Esophagus (tissue), 2 donors: ENCODE measurements at regions not wholly inside any gene's neighbourhood (a gene's known extent, or its start where the extent isn't known, plus 50 kb on each side); places are given as distances from the start of the nearest gene placed in this dataset.

Experiments used
- H3K27ac ChIP-seq, 2 donors: one replicate each; pipeline ENCODE4 v1.5.1; 2013; ENCODE audit warnings: low read depth in 2 of 2, mild to moderate bottlenecking in 2 of 2, inconsistent platforms in 1 of 2, low read length in 1 of 2, moderate library complexity in 1 of 2
- H3K27me3 ChIP-seq, 2 donors: one replicate each; pipeline ENCODE4 v1.6.1; 2013; ENCODE audit warnings: low read length in 2 of 2, control low read depth in 1 of 2, mild to moderate bottlenecking in 1 of 2; ENCODE audit not compliant: insufficient read depth in 2 of 2, control insufficient read depth in 1 of 2
- H3K36me3 ChIP-seq, 2 donors: one replicate each; pipeline ENCODE4 v1.6.1; 2013; ENCODE audit warnings: low read length in 1 of 2; ENCODE audit not compliant: control insufficient read depth in 2 of 2, insufficient read depth in 2 of 2
- H3K4me1 ChIP-seq, 2 donors: one replicate each; pipeline ENCODE4 v1.6.1; 2013; ENCODE audit warnings: low read length in 1 of 2; ENCODE audit not compliant: control insufficient read depth in 2 of 2, insufficient read depth in 2 of 2
- H3K4me3 ChIP-seq, 2 donors: one replicate each; pipeline ENCODE4 v1.5.1; 2013; ENCODE audit warnings: low read length in 2 of 2, mild to moderate bottlenecking in 2 of 2, low read depth in 1 of 2, moderate library complexity in 1 of 2
- H3K9me3 ChIP-seq, 2 donors: one replicate each; pipeline ENCODE4 v1.6.1; 2013; ENCODE audit warnings: mild to moderate bottlenecking in 2 of 2, low read depth in 1 of 2, low read length in 1 of 2, moderate library complexity in 1 of 2; ENCODE audit not compliant: control insufficient read depth in 2 of 2, insufficient read depth in 1 of 2
- WGBS, 2 donors: extraction: QIAGEN DNeasy Blood & Tissue Kit; methylation state at CpG; one replicate each; pipeline ENCODE4 v1.1.7; 2013; 5-methylcytosine and 5-hydroxymethylcytosine counted together
- donor health status: healthy with polysubstance abuse.
- donor health status: Bipolar disorder and iron deficiency.

GRCh38 chr17:12597895-12598294, 67.8 kb upstream of the MYOCD start:
- no peak overlapping the region for H3K27ac ChIP-seq
- H3K4me3 ChIP-seq, result no peak overlapping the region
- H3K27me3 ChIP-seq, result no peaks in the 10 kb centered on the region
- H3K36me3 ChIP-seq, result no peaks in the 10 kb centered on the region
- 93 to 94% methylated on average over 3 of the region's 3 CpGs for WGBS, 2 donors
- H3K9me3 ChIP-seq, result no peaks in the 10 kb centered on the region
- no peaks in the 10 kb centered on the region for H3K4me1 ChIP-seq

GRCh38 chr17:12599186-12599920, 66.3 kb upstream of the MYOCD start:
- 40 to 51% methylated on average over 3 of the region's 3 CpGs for WGBS, 2 donors
- no peak overlapping the region for H3K4me3 ChIP-seq
- no peaks in the 10 kb centered on the region for H3K27me3 ChIP-seq
- no peaks in the 10 kb centered on the region for H3K36me3 ChIP-seq
- H3K27ac ChIP-seq, result no peak overlapping the region
- no peaks in the 10 kb centered on the region for H3K4me1 ChIP-seq
- H3K9me3 ChIP-seq, result no peaks in the 10 kb centered on the region

GRCh38 chr17:12600349-12600748, 65.3 kb upstream of the MYOCD start:
- H3K27ac ChIP-seq, result no peak overlapping the region
- H3K9me3 ChIP-seq, result no peaks in the 10 kb centered on the region
- no peak overlapping the region for H3K4me3 ChIP-seq
- no peaks in the 10 kb centered on the region for H3K4me1 ChIP-seq
- 55 to 64% methylated on average over 2 of the region's 2 CpGs for WGBS, 2 donors
- H3K27me3 ChIP-seq, result no peaks in the 10 kb centered on the region
- H3K36me3 ChIP-seq, result no peaks in the 10 kb centered on the region

- no peak overlapping the region for H3K4me3 ChIP-seq
- 81 to 84% methylated on average over 6 of the region's 6 CpGs for WGBS, 2 donors
- H3K36me3 ChIP-seq, result no peaks in the 10 kb centered on the region
- no peak overlapping the region for H3K27ac ChIP-seq
- H3K4me1 ChIP-seq, result no peaks in the 10 kb centered on the region
- H3K27me3 ChIP-seq, result no peaks in the 10 kb centered on the region
- H3K9me3 ChIP-seq, result no peaks in the 10 kb centered on the region
These were observed 62.1 kb upstream of the MYOCD start for GRCh38 chr17:12603566-12603965.

- H3K9me3 ChIP-seq, result no peaks in the 10 kb centered on the region
- no peaks in the 10 kb centered on the region for H3K36me3 ChIP-seq
- H3K4me3 ChIP-seq, result no peak overlapping the region
- H3K4me1 ChIP-seq, result no peaks in the 10 kb centered on the region
- H3K27ac ChIP-seq, result no peak overlapping the region
- WGBS, 2 donors, result 90 to 93% methylated on average over 5 of the region's 5 CpGs
- no peaks in the 10 kb centered on the region for H3K27me3 ChIP-seq
These were observed 60.5 kb upstream of the MYOCD start for GRCh38 chr17:12605222-12605621.

GRCh38 chr17:12613566-12613965, 52.1 kb upstream of the MYOCD start:
- 26 to 35% methylated on average over 3 of the region's 3 CpGs for WGBS, 2 donors
- Histone ChIP-seq H3K36me3 (no peaks in the 10 kb centered on the region), H3K27me3 (no peaks in the 10 kb centered on the region), H3K9me3 (no peaks in the 10 kb centered on the region), H3K4me1 (no peaks in the 10 kb centered on the region), H3K27ac (no peak overlapping the region), H3K4me3 (no peak overlapping the region)
